Heart left ventricle (tissue), 13 donors: ENCODE measurements at regions not wholly inside any gene's neighbourhood (a gene's known extent, or its start where the extent isn't known, plus 50 kb on each side); places are given as distances from the start of the nearest gene placed in this dataset.

Experiments
- CTCF ChIP-seq, 12 donors: fragments of 200-600 bp; sonication (generic) in 4 of 12; IDR thresholded peaks; one replicate each; pipeline versions ENCODE4 v1.5.0 to v1.8.0; 2018 to 2022; ENCODE audit warnings: antibody characterized with exemption in 12 of 12, mild to moderate bottlenecking in 5 of 12
- POLR2A ChIP-seq, 2 donors: fragments of 450-650 bp; IDR thresholded peaks; one replicate each; pipeline ENCODE4 v1.6.1; 2017; ENCODE audit warnings: antibody characterized with exemption in 2 of 2, mild to moderate bottlenecking in 2 of 2, moderate library complexity in 2 of 2
- donor health status: ischemic (EF 13 %, LVEDD 7.1; RV severe dilation, severe dysfunction).
- donor health status: DM: no; HTN: yes; CAD: no.
- donor health status: DM: no; HTN: no; CAD: no.
- donor health status: ischemic (EF 25% LVEDD 6.9; RV normal size, moderate dysfunction).
- donor health status: ischemic (EF 25% LVEDD 5.7; RV mildly dilated, moderate dysfunction).
- donor health status: ischemic (EF 35%, LVEDD 5.7; RV mildly dilated, moderate dysfunction).
- donor health status: nonischemic (EF 11% LVEDD 7.7; RV severe dilation, severe dysfunction).
- donor health status: DM: yes; HTN: yes; CAD: no.
- donor health status: PGD.
- donor health status: ischemic (EF 29% LVEDD 5.4; RV normal size, mild dysfunction).
- donor health status: nonischemic (EF 23%, LVEDD 6.1; RV moderate dilation, normal function).

- TF ChIP-seq POLR2A (IDR thresholded peaks at IDR 0.05) = no peak
- TF ChIP-seq CTCF (IDR thresholded peaks at IDR 0.05) = no peak
Observed at GRCh38 chr11:37505406-37505805, 907.4 kb upstream of the RAG2 start.
